Stimulated activated naive CD8-positive, alpha-beta T cell treated with anti-CD3 and anti-CD28 coated beads, Interleukin-15, Interleukin-2, amounts not matched to agents 100 U/mL and 50 U/mL, for 24 hours (primary cell): ENCODE measurements at regions not wholly inside any gene's neighbourhood (a gene's known extent, or its start where the extent isn't known, plus 50 kb on each side); places are given as distances from the start of the nearest gene placed in this dataset.

Experiments used
- ATAC-seq: fragments of 150-1000 bp; cut with Tn5 transposase; one replicate; pipeline ENCODE4 v1.10.0; 2021
- DNase-seq: peaks from one replicate; pipeline ENCODE4 v3.0.0; 2021

DNA sequence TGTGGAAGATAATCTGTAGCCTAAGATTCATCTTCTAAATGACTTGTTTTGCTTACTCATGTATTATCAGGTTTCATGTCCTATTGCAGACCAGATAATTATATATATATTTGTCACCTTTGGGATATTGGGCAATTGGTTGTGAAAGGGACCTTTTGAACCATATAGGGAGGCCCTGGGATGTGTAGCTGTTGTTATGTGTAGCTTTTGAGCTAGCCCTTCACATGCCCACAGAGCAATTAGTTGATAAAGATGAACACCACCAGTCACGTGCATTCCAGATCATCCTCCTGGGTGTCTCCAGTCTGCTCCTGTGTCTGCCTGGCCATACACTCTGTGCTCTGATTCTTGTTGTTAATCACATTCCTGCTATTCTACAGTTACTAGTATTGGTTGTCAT is 431.2 kb upstream of the FBXO33 start:
- DNase-seq (no peak), ATAC-seq (no peak)

DNA sequence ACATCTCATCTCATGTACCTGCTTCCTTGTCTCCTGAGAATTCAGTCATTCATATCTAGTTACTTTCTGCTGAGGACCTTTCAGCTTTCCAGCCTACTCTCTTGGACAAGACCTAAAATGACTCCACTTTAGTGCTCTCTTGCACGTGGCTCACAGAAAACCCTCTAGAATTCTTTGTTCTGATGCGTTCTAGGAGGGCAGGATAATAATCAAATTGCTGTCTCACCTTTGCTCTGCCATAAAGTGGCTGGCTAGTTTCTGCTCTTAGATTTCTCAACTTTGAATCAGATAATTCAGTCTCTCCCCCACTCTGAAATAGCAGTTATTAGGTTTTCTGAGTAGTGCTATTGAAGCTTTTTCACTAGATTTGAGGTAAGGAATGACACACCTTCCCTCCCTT is 429.5 kb upstream of the FBXO33 start:
- ATAC-seq (no peak), DNase-seq (no peak)

- DNase-seq (no peak), ATAC-seq (no peak)
Observed at GRCh38 chr14:39861229-39861600, 429.0 kb upstream of the FBXO33 start.

- DNase-seq (no peak), ATAC-seq (no peak)
Observed at GRCh38 chr14:39860596-39861228, 428.5 kb upstream of the FBXO33 start.

GRCh38 chr14:39859314-39859713 is 427.1 kb upstream of the FBXO33 start:
- ATAC-seq (no peak), DNase-seq (no peak)

DNA sequence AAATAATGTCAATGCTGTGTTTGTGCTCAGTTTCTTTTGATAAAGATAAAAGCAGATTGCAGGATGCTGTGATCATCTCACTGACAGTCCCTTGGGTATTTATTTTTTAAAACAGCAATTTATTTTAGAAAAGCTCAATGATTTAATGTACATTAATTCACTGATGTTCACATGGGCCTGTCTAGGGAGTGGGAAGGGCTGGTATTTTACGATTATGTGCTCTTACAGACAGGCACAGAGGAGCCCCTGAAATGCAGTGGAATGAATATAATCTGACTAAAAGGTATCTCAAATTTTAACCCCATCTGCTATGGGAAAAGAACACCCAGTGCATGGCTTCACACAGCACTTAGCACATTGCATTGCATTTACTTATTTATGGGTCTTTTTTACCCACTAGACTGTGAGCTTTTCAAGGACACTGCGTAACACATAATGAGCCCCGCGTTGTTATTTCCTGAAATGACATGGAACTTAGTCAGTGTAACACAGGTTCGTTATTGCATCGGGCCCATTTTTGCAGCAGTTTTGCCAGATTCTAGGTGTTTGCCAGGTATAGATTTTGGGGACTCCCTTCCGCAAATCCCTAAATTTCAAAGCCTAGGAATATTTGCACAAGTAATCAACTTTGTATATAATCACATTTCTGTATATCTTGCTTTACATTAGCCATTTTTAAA is 425.3 kb upstream of the FBXO33 start:
- ATAC-seq (no peak), DNase-seq (no peak)

DNA sequence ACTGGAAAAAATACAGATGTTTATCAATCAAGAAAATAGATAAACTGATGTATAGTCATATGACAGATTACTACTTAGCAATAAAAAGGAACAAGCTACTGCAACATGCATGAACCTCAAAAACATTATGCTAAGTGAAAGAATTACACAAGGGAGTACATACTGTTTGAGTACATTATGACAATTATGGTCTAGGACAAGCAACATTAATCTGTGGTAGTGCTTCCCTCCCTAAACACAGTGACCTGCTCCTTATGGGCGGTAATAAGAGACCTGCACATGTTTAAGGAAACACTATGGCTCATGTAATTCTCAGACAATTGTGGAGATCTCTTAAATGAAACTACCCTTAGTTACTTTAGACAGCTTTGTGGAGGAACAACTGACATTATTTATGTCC is 421.2 kb upstream of the FBXO33 start:
- ATAC-seq (no peak), DNase-seq (no peak)

GRCh38 chr14:39851202-39851601 is 419.0 kb upstream of the FBXO33 start:
- ATAC-seq (no peak), DNase-seq (no peak)

DNA sequence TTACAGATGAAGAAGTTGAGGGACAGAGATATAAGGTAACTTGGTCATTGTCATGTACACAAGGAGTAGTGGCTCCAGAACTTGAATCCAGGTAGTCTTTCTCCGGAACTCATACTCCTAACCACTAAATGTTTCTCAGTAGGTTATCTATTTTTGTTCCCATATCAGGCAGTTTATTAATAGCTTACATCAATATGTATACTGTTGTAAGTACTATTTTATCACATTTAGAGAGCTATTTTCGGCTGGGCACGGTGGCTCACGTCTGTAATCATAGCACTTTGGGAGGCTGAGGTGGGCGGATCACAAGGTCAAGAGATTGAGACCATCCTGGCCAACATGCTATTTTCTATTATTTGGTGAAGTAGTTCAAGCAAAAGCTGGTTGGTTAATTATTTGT is 415.6 kb upstream of the FBXO33 start:
- DNase-seq (no peak), ATAC-seq (no peak)

DNA sequence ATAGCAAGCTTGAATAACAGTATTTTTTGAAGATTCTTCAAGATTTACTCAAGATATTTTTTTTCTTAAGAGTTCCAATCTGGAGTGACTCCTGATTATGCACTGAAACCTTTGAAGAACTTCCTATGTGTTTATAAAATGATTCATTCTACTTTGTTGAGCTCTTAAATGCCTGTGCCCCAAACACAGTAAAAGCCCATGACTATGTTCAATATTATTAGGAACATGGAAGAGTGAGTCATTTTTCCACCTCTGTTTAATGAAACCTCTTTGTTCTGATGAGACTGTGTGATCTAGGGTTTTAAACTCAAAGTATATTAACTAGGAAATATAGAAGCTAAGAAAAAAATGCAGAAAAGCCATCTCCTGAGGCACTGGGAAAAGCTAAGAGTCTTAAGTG is 415.0 kb upstream of the FBXO33 start:
- ATAC-seq (no peak), DNase-seq (no peak)

- ATAC-seq (no peak), DNase-seq (no peak)
Observed at GRCh38 chr14:39843881-39844280, 411.6 kb upstream of the FBXO33 start.

DNA sequence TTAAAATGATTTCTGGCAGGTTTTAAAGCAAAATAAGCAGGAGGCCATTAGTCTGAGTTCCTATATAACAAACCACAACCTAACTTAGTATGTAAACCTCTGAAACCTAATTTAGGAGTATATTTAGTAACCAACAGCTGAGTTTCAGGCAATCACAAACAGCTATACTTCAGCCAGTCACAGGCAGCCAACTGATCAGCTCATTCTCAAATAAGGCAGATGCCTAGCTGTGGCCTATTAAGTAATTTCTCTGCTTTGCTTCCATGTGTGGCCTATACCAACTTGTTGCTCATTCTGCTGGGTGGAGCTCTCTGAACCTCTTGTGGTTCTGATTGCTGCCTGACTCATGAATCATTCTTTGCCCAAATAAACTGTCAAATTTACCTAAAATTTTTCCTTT is 408.9 kb upstream of the FBXO33 start:
- ATAC-seq, result peak; percentile 61
- DNase-seq, result no peak

- peak; percentile 52 for ATAC-seq
- no peak for DNase-seq
Observed at GRCh38 chr14:39827901-39828655, 395.8 kb upstream of the FBXO33 start.

DNA sequence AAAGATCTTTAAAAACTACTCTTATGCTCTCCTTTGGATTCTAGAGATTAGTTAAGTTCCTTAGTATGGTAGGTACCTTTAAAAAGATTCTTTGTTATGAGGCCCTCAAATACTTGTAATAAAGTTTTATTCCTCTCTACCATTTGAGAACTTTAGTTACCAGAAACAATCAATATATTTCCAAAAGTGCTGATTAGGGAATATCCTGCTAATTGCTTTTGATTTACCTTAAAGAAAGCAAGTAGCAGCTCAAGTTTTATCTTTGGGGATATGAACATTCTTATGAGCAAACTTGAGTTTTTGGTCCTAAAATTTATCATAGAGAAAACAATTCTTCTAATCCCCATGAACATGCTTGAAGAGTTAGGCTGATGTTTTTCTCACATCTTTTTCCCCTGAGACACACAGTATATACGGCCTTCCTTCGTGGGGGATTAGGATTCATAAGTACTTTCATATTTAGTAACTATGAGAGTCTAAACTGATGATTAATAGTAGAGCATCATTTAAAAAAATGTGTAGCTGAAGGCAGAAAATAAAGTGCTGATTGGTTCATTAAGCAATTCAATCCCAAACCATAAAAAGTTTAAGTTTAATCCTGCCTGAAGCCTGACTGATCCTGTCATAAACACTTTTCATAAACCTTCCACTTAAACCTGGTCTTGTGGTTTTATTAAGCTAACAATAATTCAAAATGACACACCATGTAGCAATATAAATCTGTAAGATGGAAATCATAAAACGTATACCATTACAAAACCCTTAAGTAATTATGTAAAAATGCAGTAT is 380.5 kb upstream of the FBXO33 start:
- no peak for DNase-seq
- ATAC-seq, result no peak

DNA sequence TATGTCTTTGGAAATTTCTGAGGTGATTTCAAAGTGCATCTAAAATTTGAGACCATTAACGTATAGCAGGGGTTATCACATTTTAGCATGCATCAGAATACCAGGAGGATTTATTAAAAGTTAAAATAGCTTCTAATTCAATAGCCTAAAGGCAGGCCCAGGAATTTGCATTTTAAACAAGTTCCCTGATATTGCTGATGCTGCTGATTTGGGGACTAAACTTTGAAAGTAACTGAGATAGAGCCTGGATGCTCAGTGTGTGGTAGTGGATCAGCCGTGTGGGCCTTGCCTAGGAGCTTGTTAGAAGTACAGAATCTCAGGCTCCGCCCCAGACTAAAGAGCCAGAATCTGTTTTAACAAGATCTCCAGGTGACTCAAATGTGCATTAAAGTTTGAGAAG is 375.0 kb upstream of the FBXO33 start:
- DNase-seq, result no peak
- ATAC-seq, result no peak

DNA sequence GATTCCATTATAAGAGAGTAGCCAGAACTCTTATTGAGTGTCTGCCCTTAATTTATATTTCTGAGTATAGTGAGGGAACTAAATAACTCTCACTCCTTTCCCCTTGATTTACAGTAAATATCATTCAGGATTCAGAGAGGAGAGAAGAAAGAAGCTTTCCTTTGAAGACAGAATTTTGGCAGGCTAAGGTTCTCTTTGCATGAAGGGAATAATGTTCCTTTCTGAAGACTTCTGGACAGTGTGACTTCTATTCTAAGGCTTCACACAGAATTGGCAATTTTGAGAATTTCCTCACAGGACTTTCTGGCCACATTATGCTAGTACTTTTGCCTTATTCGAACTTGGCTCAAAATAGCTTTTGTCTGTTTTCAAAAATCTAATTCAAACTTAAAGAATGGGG is 352.2 kb upstream of the FBXO33 start:
- no peak for ATAC-seq

DNA sequence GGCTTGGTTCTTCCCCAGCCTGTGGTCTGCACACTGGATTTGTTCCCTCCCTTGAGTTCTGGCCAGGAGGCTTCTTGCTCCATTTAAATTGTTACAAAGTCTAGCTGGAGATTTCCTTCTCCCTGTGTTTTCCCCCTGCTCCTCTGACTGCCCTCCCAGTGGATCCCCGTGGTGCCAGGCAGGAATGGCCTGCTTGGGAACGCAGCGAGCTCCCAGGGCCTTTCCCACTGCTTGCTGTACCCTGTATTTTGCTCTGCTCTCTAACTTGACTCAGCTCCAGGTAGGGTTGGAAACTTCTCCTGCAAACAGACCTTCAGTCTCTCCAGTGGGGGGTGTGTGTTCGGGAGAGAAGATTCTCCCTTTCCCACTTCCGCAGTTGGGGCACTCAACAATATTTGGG is 349.2 kb upstream of the FBXO33 start:
- ATAC-seq, result no peak
- no peak for DNase-seq

More for the DNA sequence above, 352.2 kb upstream of the FBXO33 start:
- DNase-seq, result no peak

GRCh38 chr14:39773387-39774126 is 341.3 kb upstream of the FBXO33 start:
- ATAC-seq (no peak), DNase-seq (no peak)

GRCh38 chr14:39772627-39773026 is 340.4 kb upstream of the FBXO33 start:
- no peak for ATAC-seq
- DNase-seq, result no peak

- ATAC-seq (peak; percentile 57), DNase-seq (no peak)
Observed at GRCh38 chr14:39768589-39768988, 336.4 kb upstream of the FBXO33 start.

DNA sequence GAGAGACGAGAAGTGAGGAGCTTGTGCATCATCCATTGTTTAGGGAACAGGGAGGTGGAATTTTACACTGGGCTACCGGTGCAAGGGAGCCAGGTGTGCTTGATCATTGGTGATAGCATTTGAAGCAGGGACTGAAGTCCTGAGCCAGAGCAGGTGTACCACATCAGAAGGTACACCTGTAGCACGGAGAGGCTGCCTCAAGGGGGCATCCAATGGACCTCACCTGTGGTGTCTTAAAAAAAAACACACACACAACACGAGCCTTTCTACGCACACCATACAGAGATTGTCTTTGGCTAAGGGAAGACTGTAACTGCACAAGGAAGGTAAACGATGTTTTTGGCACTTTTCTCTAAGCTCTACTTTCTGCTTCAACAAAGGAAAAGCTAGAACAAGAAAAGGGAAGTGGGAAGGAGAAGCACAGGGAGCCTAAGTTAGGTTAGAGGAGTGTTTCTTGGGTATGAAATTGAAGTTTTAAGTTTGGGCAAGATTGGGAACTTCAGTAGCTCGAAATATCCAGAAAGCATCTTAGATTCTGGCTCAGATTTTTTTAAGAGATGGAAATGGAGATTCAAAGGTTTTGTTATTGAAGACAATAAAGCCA is 334.3 kb upstream of the FBXO33 start:
- ATAC-seq, result no peak
- no peak for DNase-seq

- DNase-seq, result no peak
- no peak for ATAC-seq
Observed at GRCh38 chr14:39765676-39766075, 333.4 kb upstream of the FBXO33 start.
